Glutamatergic neuron (in vitro differentiated cells): ENCODE measurements at regions not wholly inside any gene's neighbourhood (a gene's known extent, or its start where the extent isn't known, plus 50 kb on each side); places are given as distances from the start of the nearest gene placed in this dataset.

ENCODE experiments used
- DNase-seq: peaks from one replicate; pipeline ENCODE4 v3.0.0; 2022
- H3K27ac Mint-ChIP-seq: one replicate; pipeline ENCODE4 v1.8.0; 2020; ENCODE audit warnings: mild to moderate bottlenecking, mixed read lengths, inconsistent platforms; ENCODE audit not compliant: unreplicated experiment
- H3K27me3 Mint-ChIP-seq: one replicate; pipeline ENCODE4 v1.8.0; 2020; ENCODE audit warnings: mild to moderate bottlenecking, moderate library complexity, mixed read lengths, inconsistent platforms; ENCODE audit not compliant: unreplicated experiment
- H3K36me3 Mint-ChIP-seq: one replicate; pipeline ENCODE4 v1.8.0; 2020; ENCODE audit warnings: mild to moderate bottlenecking, mixed read lengths, inconsistent platforms; ENCODE audit not compliant: unreplicated experiment
- H3K4me1 Mint-ChIP-seq: one replicate; pipeline ENCODE4 v1.8.0; 2020; ENCODE audit warnings: mild to moderate bottlenecking, low read depth, mixed read lengths, inconsistent platforms; ENCODE audit not compliant: unreplicated experiment
- H3K4me3 Mint-ChIP-seq: one replicate; pipeline ENCODE4 v1.8.0; 2020; ENCODE audit warnings: mild to moderate bottlenecking, mixed read lengths, inconsistent platforms; ENCODE audit not compliant: unreplicated experiment
- H3K9me3 Mint-ChIP-seq: one replicate; pipeline ENCODE4 v1.8.0; 2020; ENCODE audit warnings: mild to moderate bottlenecking, moderate library complexity, mixed read lengths, inconsistent platforms; ENCODE audit not compliant: unreplicated experiment
- CTCF ChIP-seq: fragments of 200-600 bp; sonication (generic); IDR thresholded peaks from one replicate; pipeline ENCODE4 v1.5.0; 2021; ENCODE audit not compliant: partially characterized antibody, unreplicated experiment

DNA sequence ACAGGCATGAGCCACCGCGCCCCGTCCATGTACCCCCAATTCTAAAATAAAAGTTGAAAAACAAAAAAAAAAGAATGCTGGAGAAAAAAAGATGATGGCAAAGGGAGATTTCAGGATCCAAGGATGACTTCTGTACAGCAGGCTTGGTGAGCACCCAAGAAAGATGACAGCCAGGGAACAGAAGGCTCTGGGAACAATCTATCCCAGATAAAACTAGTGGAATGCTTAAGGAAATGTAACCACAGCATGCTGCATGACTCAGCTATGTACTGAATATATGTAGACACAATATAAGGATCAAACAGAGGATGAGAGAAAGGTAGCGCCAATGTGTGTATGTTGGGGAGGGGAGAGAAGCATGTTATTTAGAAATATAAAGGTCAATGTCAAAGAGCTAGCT lies 123.7 kb upstream of the TMTC1 start:
- Mint-ChIP-seq H3K36me3 (no peaks in the 10 kb centered on the region), H3K27ac (no peak overlapping the region), H3K4me1 (no peaks in the 10 kb centered on the region), H3K27me3 (no peaks in the 10 kb centered on the region), H3K4me3 (no peak overlapping the region), H3K9me3 (no peaks in the 10 kb centered on the region)
- TF ChIP-seq CTCF = no peak
- no peak for DNase-seq

DNA sequence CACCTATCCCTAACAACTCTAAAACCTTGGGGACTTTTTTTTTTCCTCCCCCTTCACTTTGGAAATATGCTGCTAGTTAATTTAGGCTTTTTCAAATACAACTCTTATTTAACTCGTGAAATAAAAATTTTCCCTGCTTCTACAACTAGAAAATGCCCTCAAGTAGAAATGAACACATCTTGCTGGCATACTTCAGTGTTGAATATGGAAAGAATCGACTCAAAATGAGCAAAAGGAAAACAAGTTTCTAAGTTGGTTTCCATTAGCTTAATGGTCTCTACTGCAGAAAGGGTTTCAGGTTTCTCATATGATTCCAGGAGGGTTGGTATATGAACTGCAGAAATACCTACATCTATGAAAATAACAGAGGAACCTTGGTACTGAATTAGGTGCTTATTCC lies 118.3 kb upstream of the TMTC1 start:
- Mint-ChIP-seq H3K27ac (no peak overlapping the region), H3K9me3 (no peaks in the 10 kb centered on the region), H3K4me3 (no peak overlapping the region), H3K4me1 (no peaks in the 10 kb centered on the region), H3K36me3 (no peaks in the 10 kb centered on the region), H3K27me3 (no peaks in the 10 kb centered on the region)
- no peak for TF ChIP-seq CTCF
- DNase-seq = no peak

- no peak for DNase-seq
- no peak overlapping the region for H3K27ac Mint-ChIP-seq
- H3K9me3 Mint-ChIP-seq = no peaks in the 10 kb centered on the region
- H3K36me3 Mint-ChIP-seq = no peaks in the 10 kb centered on the region
- H3K27me3 Mint-ChIP-seq = no peaks in the 10 kb centered on the region
- no peaks in the 10 kb centered on the region for H3K4me1 Mint-ChIP-seq
- no peak for TF ChIP-seq CTCF
- no peak overlapping the region for H3K4me3 Mint-ChIP-seq
Measured at GRCh38 chr12:29901585-29901984, 117.8 kb upstream of the TMTC1 start.

DNA sequence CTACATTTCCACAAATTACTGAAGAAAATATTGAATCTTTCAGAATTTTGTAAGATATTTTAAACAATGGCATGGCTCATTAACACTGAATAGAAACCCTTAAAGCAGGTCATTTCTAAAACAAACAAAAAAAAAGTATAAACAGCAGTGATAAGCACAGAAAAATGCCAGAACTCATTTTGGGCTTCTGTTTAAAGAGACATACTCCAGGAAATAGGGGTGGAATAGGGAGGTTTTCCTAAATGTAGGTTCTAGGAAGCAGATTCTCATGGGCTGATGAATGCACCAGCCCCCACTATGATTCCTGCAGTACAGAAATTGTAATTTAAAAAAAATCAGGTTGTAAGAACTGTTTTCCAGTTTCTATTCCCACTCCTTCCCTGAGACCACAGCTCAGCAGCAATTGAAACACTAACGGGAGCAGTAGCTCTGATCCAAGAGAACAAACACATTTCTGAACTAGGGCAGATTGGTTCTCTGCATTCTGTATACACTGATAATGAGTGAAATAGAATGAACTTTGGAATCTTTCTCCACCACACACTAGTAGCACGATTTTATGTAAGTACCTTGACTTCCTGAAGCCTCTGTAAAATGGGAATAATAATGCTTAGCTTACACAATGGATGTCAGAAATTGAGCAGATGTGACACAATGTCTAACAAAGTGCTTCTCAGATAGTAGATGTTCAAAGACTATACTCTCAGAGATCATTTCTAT lies 115.6 kb upstream of the TMTC1 start:
- H3K9me3 Mint-ChIP-seq = no peaks in the 10 kb centered on the region
- no peaks in the 10 kb centered on the region for H3K4me1 Mint-ChIP-seq
- no peaks in the 10 kb centered on the region for H3K36me3 Mint-ChIP-seq
- TF ChIP-seq CTCF = no peak
- no peak for DNase-seq
- H3K27me3 Mint-ChIP-seq = no peaks in the 10 kb centered on the region
- no peak overlapping the region for H3K27ac Mint-ChIP-seq
- no peak overlapping the region for H3K4me3 Mint-ChIP-seq

GRCh38 chr12:29895966-29896365 lies 112.2 kb upstream of the TMTC1 start:
- TF ChIP-seq CTCF = no peak
- H3K9me3 Mint-ChIP-seq = no peaks in the 10 kb centered on the region
- H3K27me3 Mint-ChIP-seq = no peaks in the 10 kb centered on the region
- H3K4me1 Mint-ChIP-seq = no peaks in the 10 kb centered on the region
- H3K27ac Mint-ChIP-seq = no peak overlapping the region
- H3K4me3 Mint-ChIP-seq = no peak overlapping the region
- H3K36me3 Mint-ChIP-seq = no peaks in the 10 kb centered on the region
- DNase-seq = no peak
